HCT116 (cell line): ENCODE measurements at regions not wholly inside any gene's neighbourhood (a gene's known extent, or its start where the extent isn't known, plus 50 kb on each side); places are given as distances from the start of the nearest gene placed in this dataset.

ENCODE experiments used
- ATAC-seq: fragments of 200-7000 bp; cut with Tn5 transposase; 2 replicates; pipeline ENCODE4 v1.9.1; 2020; ENCODE audit warnings: mild to moderate bottlenecking, moderate library complexity
- BruUV-seq: library from RNA; stranded (reverse); fragments of 400-500 nt; replicated peaks from 2 replicates; lab custom pipeline; 2021; lab: Mats Ljungman, UMichigan
- CTCF ChIA-PET: fragments of 300-600 bp; sonication (Branson Sonifier 250); formaldehyde crosslinking; loops from one replicate; lab custom pipeline; 2021; ENCODE audit warnings: antibody characterized with exemption; lab: Charles Lee
- POLR2A ChIA-PET: fragments of 300-600, 350-600 bp; sonication (Branson Sonifier 250); formaldehyde crosslinking; loops from one replicate; lab custom pipeline; 2021; ENCODE audit warnings: antibody characterized with exemption; lab: Charles Lee
- RAD21 ChIA-PET, 2 experiments: fragments of 300-600 bp; sonication (Branson Sonifier 250); formaldehyde crosslinking; loops; one replicate each; lab custom pipeline; 2023; ENCODE audit warnings: low total read pairs in 2 of 2; ENCODE audit not compliant: uncharacterized antibody in 2 of 2, unreplicated experiment in 2 of 2, low non-redundant PET in 1 of 2; lab: Charles Lee
- DNase-seq: peaks from one replicate; pipeline ENCODE4 v3.0.0-alpha.2; 2010; ENCODE audit warnings: low read depth, low spot score
- H2AFZ ChIP-seq: fragments of 200-600 bp; shearing (Covaris generic), sonication (generic); 2 replicates; pipeline ENCODE4 v1.6.1; 2017; ENCODE audit warnings: low read depth, mixed run types, mixed read lengths, antibody characterized with exemption, low read length; ENCODE audit not compliant: poor library complexity, severe bottlenecking
- H3K27ac ChIP-seq: 2 replicates; pipeline ENCODE4 v1.5.1; 2012; ENCODE audit warnings: low read depth, low read length
- H3K27me3 ChIP-seq: fragments of 200-600 bp; sonication (generic); 2 replicates; pipeline ENCODE4 v1.6.1; 2016; ENCODE audit warnings: mixed run types, low read length, mixed read lengths; ENCODE audit not compliant: insufficient read depth
- H3K36me3 ChIP-seq, 2 experiments: fragments of 200-500 bp in 1 of 2; fragments of 200-600 bp in 1 of 2; sonication (Bioruptor generic) in 1 of 2; sonication (generic) in 1 of 2; 2 replicates each; pipeline versions ENCODE4 v1.5.1 to v1.6.1; 2014 to 2016; ENCODE audit warnings: low read length in 2 of 2, inconsistent platforms in 1 of 2, mixed read lengths in 1 of 2, mixed run types in 1 of 2; ENCODE audit not compliant: insufficient read depth in 2 of 2, control insufficient read depth in 1 of 2
- H3K4me1 ChIP-seq, 2 experiments: fragments of 200-600 bp in 1 of 2; sonication (generic) in 1 of 2; 2 replicates each; pipeline versions ENCODE4 v1.5.1 to v1.6.1; 2012 to 2017; ENCODE audit warnings: low read length in 2 of 2, inconsistent platforms in 1 of 2, mild to moderate bottlenecking in 1 of 2, mixed read lengths in 1 of 2, mixed run types in 1 of 2, moderate library complexity in 1 of 2; ENCODE audit not compliant: insufficient read depth in 2 of 2, control insufficient read depth in 1 of 2
- H3K4me2 ChIP-seq: fragments of 200-600 bp; sonication (generic); 2 replicates; pipeline ENCODE4 v1.6.1; 2017; ENCODE audit warnings: mixed run types, low read length, mixed read lengths
- H3K4me3 ChIP-seq, 2 experiments: fragments of 200-600 bp in 1 of 2; sonication (generic) in 1 of 2; replicated peaks in 1 of 2; 2 replicates each; pipeline ENCODE4 v1.5.1; 2011 to 2016; ENCODE audit warnings: low read length in 2 of 2, control low read depth in 1 of 2, low read depth in 1 of 2, mild to moderate bottlenecking in 1 of 2, mixed read lengths in 1 of 2, mixed run types in 1 of 2
- H3K79me2 ChIP-seq: fragments of 200-600 bp; sonication (generic); 2 replicates; pipeline ENCODE4 v1.6.1; 2017; ENCODE audit warnings: mild to moderate bottlenecking, mixed run types, low read length, moderate library complexity, mixed read lengths; ENCODE audit not compliant: insufficient read depth
- H3K9ac ChIP-seq: fragments of 200-600 bp; sonication (generic); 2 replicates; pipeline ENCODE4 v1.6.1; 2016; ENCODE audit warnings: low read length, mixed read lengths
- H3K9me2 ChIP-seq: fragments of 200-600 bp; sonication (generic), shearing (Covaris generic); 2 replicates; pipeline ENCODE4 v1.6.1; 2017; ENCODE audit warnings: mixed run types, mild to moderate bottlenecking, moderate library complexity; ENCODE audit not compliant: insufficient read depth
- H3K9me3 ChIP-seq, 2 experiments: fragments of 200-500 bp in 1 of 2; fragments of 200-600 bp in 1 of 2; sonication (Bioruptor generic) in 1 of 2; sonication (generic) in 1 of 2; 2 replicates each; pipeline ENCODE4 v1.6.1; 2014 to 2017; ENCODE audit warnings: low read length in 2 of 2, mixed read lengths in 2 of 2, inconsistent platforms in 1 of 2, low read depth in 1 of 2, mild to moderate bottlenecking in 1 of 2, mixed run types in 1 of 2, moderate library complexity in 1 of 2; ENCODE audit not compliant: control insufficient read depth in 1 of 2, insufficient read depth in 1 of 2
- H4K20me1 ChIP-seq: fragments of 200-600 bp; sonication (generic), shearing (Covaris generic); 2 replicates; pipeline ENCODE4 v1.6.1; 2017; ENCODE audit warnings: mixed run types, mild to moderate bottlenecking, moderate library complexity; ENCODE audit not compliant: insufficient read depth
- ATF3 ChIP-seq: IDR thresholded peaks from 2 replicates; pipeline ENCODE4 v1.6.1; 2012
- CBX3 ChIP-seq: IDR thresholded peaks from 2 replicates; pipeline ENCODE4 v1.6.1; 2012; ENCODE audit warnings: low read depth
- CEBPB ChIP-seq: IDR thresholded peaks from 2 replicates; pipeline ENCODE4 v1.6.1; 2012; ENCODE audit warnings: low read depth
- EGR1 ChIP-seq: IDR thresholded peaks from 2 replicates; pipeline ENCODE4 v1.6.1; 2012; ENCODE audit warnings: low read depth
- FOSL1 ChIP-seq: IDR thresholded peaks from 2 replicates; pipeline ENCODE4 v1.6.1; 2012; ENCODE audit warnings: low read depth
- POLR2A ChIP-seq: IDR thresholded peaks from 2 replicates; pipeline ENCODE4 v1.7.0; 2011; ENCODE audit warnings: borderline replicate concordance; ENCODE audit not compliant: insufficient read depth, insufficient read length; ENCODE audit errors: extremely low read depth
- POLR2AphosphoS5 ChIP-seq: IDR thresholded peaks from 2 replicates; pipeline ENCODE4 v1.6.1; 2011; ENCODE audit warnings: mild to moderate bottlenecking, low read depth, low read length, moderate library complexity
- REST ChIP-seq: IDR thresholded peaks from 2 replicates; pipeline ENCODE4 v1.6.1; 2012; ENCODE audit warnings: low read depth
- YY1 ChIP-seq: IDR thresholded peaks from 2 replicates; pipeline ENCODE4 v1.6.1; 2011; ENCODE audit warnings: low read length, low read depth, moderate library complexity, mild to moderate bottlenecking; ENCODE audit not compliant: insufficient replicate concordance; ENCODE audit errors: extremely low read depth
- ZNF274 ChIP-seq: fragments of 200-500 bp; sonication (Bioruptor generic); IDR thresholded peaks from 2 replicates; pipeline ENCODE4 v1.6.1; 2014; ENCODE audit warnings: mild to moderate bottlenecking, low read depth, low read length, inconsistent platforms
- intact Hi-C: fragments of 100-400 bp; cut with micrococcal nuclease; formaldehyde crosslinking; loops from 2 replicates; pipeline ENCODE4 v1.10.0; 2022

GRCh38 chr1:106620521-106620954, 435.9 kb upstream of the PRMT6 start:
- TF ChIP-seq CBX3 (no peak), CEBPB (no peak), EGR1 (no peak), YY1 (no peak), REST (no peak), POLR2A (no peak), ZNF274 (no peak), FOSL1 (no peak), ATF3 (no peak), POLR2AphosphoS5 (no peak)
- POLR2A ChIA-PET: no interaction called here
- Histone ChIP-seq H3K27me3 (no peaks in the 10 kb centered on the region), H3K4me2 (no peak overlapping the region), H2AFZ (no peak overlapping the region), H3K4me1 (no peaks in the 10 kb centered on the region), H3K79me2 (no peaks in the 10 kb centered on the region), H3K9me2 (no peaks in the 10 kb centered on the region), H3K36me3 (no peaks in the 10 kb centered on the region), H3K4me3 (no peak overlapping the region), H4K20me1 (no peaks in the 10 kb centered on the region), H3K9ac (no peak overlapping the region), H3K27ac (no peak overlapping the region), H3K9me3 (peaks cover 5 to 13% of the 10 kb centered on the region in 2 experiments; a peak in 2 of 4 replicates)
- intact Hi-C loops: no loop called here
- BruUV-seq: no TSS peak
- CTCF ChIA-PET: no interaction called here
- ATAC-seq: no peak
- RAD21 ChIA-PET: no interaction called here
- no peak for DNase-seq
